Endothelial cell of umbilical vein (primary cell): ENCODE measurements at regions not wholly inside any gene's neighbourhood (a gene's known extent, or its start where the extent isn't known, plus 50 kb on each side); places are given as distances from the start of the nearest gene placed in this dataset.

Experiments used
- POLR2AphosphoS5 ChIP-seq: IDR thresholded peaks from 2 replicates; pipeline ENCODE4 v1.6.1; 2012; ENCODE audit warnings: low read depth, mild to moderate bottlenecking, control low read depth, low read length, moderate library complexity; ENCODE audit not compliant: insufficient read depth
- TF ChIP-seq, protein P1 (sequence below), 2 donors: IDR thresholded peaks; 1 replicate in 1 of 2; 2 replicates in 1 of 2; pipeline ENCODE4 v1.5.1; 2011; ENCODE audit warnings: low read length in 2 of 2, mild to moderate bottlenecking in 2 of 2, moderate library complexity in 2 of 2, control low read depth in 1 of 2, inconsistent platforms in 1 of 2, low read depth in 1 of 2; ENCODE audit not compliant: insufficient read depth in 1 of 2; ENCODE audit errors: extremely low read depth in 1 of 2

DNA sequence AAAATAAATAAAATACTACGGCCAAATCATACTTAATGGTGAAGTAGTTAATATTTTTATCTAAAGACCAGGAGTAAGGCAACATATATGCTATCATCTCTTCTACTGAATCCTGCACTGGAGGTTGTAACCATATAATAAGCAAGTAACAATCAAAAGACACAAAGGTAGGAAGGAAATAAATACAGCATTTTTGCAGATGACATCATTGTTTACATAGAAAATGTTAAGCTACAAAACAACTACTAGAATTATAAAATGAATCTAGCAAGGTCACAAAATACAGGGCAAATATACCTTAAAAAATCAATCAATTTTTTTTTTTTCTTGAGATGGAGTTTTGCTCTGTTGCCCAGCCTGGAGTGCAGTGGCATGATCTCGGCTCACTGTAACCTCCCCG is 51.6 kb upstream of the BDKRB2 start:
- TF ChIP-seq POLR2AphosphoS5, result no peak
- TF ChIP-seq, protein P1, sequence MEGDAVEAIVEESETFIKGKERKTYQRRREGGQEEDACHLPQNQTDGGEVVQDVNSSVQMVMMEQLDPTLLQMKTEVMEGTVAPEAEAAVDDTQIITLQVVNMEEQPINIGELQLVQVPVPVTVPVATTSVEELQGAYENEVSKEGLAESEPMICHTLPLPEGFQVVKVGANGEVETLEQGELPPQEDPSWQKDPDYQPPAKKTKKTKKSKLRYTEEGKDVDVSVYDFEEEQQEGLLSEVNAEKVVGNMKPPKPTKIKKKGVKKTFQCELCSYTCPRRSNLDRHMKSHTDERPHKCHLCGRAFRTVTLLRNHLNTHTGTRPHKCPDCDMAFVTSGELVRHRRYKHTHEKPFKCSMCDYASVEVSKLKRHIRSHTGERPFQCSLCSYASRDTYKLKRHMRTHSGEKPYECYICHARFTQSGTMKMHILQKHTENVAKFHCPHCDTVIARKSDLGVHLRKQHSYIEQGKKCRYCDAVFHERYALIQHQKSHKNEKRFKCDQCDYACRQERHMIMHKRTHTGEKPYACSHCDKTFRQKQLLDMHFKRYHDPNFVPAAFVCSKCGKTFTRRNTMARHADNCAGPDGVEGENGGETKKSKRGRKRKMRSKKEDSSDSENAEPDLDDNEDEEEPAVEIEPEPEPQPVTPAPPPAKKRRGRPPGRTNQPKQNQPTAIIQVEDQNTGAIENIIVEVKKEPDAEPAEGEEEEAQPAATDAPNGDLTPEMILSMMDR (IDR thresholded peaks at IDR 0.05; ENCODE audit: extremely low read depth in 1 of 2, insufficient read depth in 1 of 2, low read depth in 1 of 2, low read length in 2 of 2), result no peak
